Activated naive CD8-positive, alpha-beta T cell treated with anti-CD3 and anti-CD28 coated beads, Interleukin-2, amount 10 ng/mL, durations not matched to agents 7 days and 5 days (primary cell): ENCODE measurements at regions not wholly inside any gene's neighbourhood (a gene's known extent, or its start where the extent isn't known, plus 50 kb on each side); places are given as distances from the start of the nearest gene placed in this dataset.

ENCODE experiments used
- ATAC-seq: fragments of 150-1000 bp; cut with Tn5 transposase; one replicate; pipeline ENCODE4 v1.10.0; 2021; ENCODE audit warnings: low read depth, moderate library complexity
- POLR2A ChIA-PET: fragments of 350-600 bp; sonication (Branson Sonifier 250); formaldehyde crosslinking; loops from one replicate; lab custom pipeline; 2021; ENCODE audit warnings: antibody characterized with exemption; lab: Charles Lee
- DNase-seq: peaks from one replicate; pipeline ENCODE4 v3.0.0; 2021
- H3K27ac Mint-ChIP-seq: one replicate; pipeline ENCODE4 v1.8.0; 2022; ENCODE audit warnings: mild to moderate bottlenecking, mixed read lengths
- H3K27me3 Mint-ChIP-seq: one replicate; pipeline ENCODE4 v1.8.0; 2022; ENCODE audit warnings: mild to moderate bottlenecking, moderate library complexity, mixed read lengths
- H3K36me3 Mint-ChIP-seq: one replicate; pipeline ENCODE4 v1.8.0; 2021; ENCODE audit warnings: mild to moderate bottlenecking, mixed read lengths
- H3K4me1 Mint-ChIP-seq: one replicate; pipeline ENCODE4 v1.8.0; 2021; ENCODE audit warnings: mixed read lengths
- H3K4me3 Mint-ChIP-seq: one replicate; pipeline ENCODE4 v1.8.0; 2022; ENCODE audit warnings: mild to moderate bottlenecking, moderate library complexity, mixed read lengths
- H3K9me3 Mint-ChIP-seq: one replicate; pipeline ENCODE4 v1.8.0; 2021; ENCODE audit warnings: mixed read lengths

DNA sequence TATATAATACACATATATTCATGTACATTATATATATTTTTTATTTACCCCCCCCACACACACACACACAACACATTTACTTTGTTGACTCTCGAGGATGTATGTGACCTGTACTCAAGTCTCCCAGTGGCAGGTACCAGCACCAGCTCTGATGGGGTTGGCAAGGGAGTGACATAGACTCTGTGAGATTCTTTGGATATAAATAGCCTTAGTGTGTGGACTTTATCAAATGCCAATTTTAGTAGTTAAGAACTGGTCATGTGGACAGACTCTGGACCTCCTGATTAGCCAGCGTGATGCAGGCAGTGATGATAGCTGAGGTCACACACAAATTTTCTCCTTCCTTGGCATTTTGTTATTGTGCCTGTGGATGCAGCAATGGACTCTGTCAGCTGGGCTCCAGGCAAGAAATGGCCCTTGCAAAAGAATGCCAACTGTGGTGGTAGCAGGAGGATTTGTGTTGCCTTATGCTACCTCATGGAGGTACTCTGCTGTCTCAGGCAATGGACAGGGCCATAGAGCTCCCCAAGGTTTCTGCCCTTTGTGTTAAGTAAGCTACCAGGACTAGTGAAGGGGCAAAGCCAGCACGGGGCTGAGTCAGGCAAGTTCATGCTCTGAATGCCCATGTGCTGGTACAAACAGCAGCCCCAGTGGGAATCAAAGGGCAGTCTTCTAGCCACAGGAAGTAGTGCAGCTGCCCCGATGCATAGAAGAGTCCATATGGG, 224.6 kb upstream of the ZWINT start:
- POLR2A ChIA-PET = no interaction called here
- Mint-ChIP-seq H3K27ac (no peak overlapping the region), H3K9me3 (no peaks in the 10 kb centered on the region), H3K4me3 (no peak overlapping the region), H3K4me1 (no peaks in the 10 kb centered on the region), H3K36me3 (no peaks in the 10 kb centered on the region), H3K27me3 (no peaks in the 10 kb centered on the region)
- ATAC-seq (no peak), DNase-seq (no peak)

DNA sequence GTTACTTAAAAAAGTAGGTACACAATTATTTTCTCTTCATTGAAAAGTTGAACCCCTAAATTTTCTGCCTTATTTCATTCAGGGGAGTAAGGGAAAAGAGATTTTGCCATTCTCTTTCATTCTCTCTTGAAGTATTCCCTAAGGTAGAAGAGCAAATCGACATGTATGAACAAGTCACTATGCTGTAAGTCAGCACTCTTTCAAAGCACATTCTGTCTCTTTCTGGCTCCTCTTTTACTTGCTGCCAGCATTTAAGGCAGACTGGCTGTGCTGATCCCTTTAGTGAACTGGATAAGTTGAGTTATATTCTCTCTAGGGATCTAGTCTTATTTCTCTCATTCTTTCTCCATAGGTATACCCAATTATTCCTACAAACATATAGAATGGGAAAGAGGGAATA, 222.3 kb upstream of the ZWINT start:
- Mint-ChIP-seq H3K36me3 (no peaks in the 10 kb centered on the region), H3K27ac (no peak overlapping the region), H3K9me3 (no peaks in the 10 kb centered on the region), H3K27me3 (no peaks in the 10 kb centered on the region), H3K4me3 (no peak overlapping the region), H3K4me1 (no peaks in the 10 kb centered on the region)
- POLR2A ChIA-PET = no interaction called here
- DNase-seq (no peak), ATAC-seq (no peak)

GRCh38 chr10:56567580-56567979, 206.5 kb upstream of the ZWINT start:
- no peak overlapping the region for H3K4me3 Mint-ChIP-seq

DNA sequence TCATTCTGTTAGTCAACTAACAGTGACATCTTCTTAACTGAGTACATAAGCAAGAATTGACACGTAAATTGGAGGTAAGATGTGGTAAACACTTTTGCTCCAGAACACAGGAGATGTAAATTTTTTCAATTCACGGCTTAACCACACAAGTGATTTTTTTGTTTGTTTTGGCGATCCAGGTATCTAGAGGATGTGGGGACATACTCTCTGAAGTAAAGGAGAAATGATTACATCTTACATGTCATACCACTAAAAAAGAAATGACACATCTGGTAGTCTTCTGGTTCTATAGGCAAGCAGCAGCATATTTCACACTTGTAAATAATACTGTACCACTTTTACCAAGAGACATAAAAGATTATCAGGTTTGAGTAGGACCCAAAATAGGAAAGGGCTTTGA, 200.3 kb upstream of the ZWINT start:
- Mint-ChIP-seq H3K4me1 (no peaks in the 10 kb centered on the region), H3K4me3 (no peak overlapping the region), H3K9me3 (no peaks in the 10 kb centered on the region), H3K36me3 (no peaks in the 10 kb centered on the region), H3K27ac (no peak overlapping the region), H3K27me3 (no peaks in the 10 kb centered on the region)
- no peak for ATAC-seq
- POLR2A ChIA-PET = no interaction called here
- no peak for DNase-seq

More at GRCh38 chr10:56567580-56567979, 206.5 kb upstream of the ZWINT start:
- POLR2A ChIA-PET = no interaction called here
- Mint-ChIP-seq H3K9me3 (peaks cover 4% of the 10 kb centered on the region), H3K4me1 (no peaks in the 10 kb centered on the region), H3K36me3 (no peaks in the 10 kb centered on the region), H3K27ac (no peak overlapping the region), H3K27me3 (no peaks in the 10 kb centered on the region)
- ATAC-seq = no peak
- DNase-seq = no peak

- POLR2A ChIA-PET = no interaction called here
- H3K4me3 Mint-ChIP-seq = no peak overlapping the region
- peaks cover 13% of the 10 kb centered on the region for H3K9me3 Mint-ChIP-seq
- H3K27me3 Mint-ChIP-seq = no peaks in the 10 kb centered on the region
- DNase-seq = no peak
- no peaks in the 10 kb centered on the region for H3K4me1 Mint-ChIP-seq
- ATAC-seq = no peak
- H3K27ac Mint-ChIP-seq = no peak overlapping the region
- H3K36me3 Mint-ChIP-seq = no peaks in the 10 kb centered on the region
Measured at GRCh38 chr10:56551037-56551436, 190.0 kb upstream of the ZWINT start.

GRCh38 chr10:56547163-56547562, 186.1 kb upstream of the ZWINT start:
- no peaks in the 10 kb centered on the region for H3K4me1 Mint-ChIP-seq

GRCh38 chr10:56537984-56538383, 176.9 kb upstream of the ZWINT start:
- DNase-seq (no peak), ATAC-seq (no peak)
- no peak overlapping the region for H3K27ac Mint-ChIP-seq
- H3K36me3 Mint-ChIP-seq = no peaks in the 10 kb centered on the region
- H3K4me1 Mint-ChIP-seq = no peaks in the 10 kb centered on the region
- POLR2A ChIA-PET = no interaction called here
- H3K9me3 Mint-ChIP-seq = no peaks in the 10 kb centered on the region
- no peaks in the 10 kb centered on the region for H3K27me3 Mint-ChIP-seq
- H3K4me3 Mint-ChIP-seq = no peak overlapping the region

More at GRCh38 chr10:56547163-56547562, 186.1 kb upstream of the ZWINT start:
- Mint-ChIP-seq H3K27me3 (no peaks in the 10 kb centered on the region), H3K9me3 (peaks cover 5% of the 10 kb centered on the region), H3K27ac (no peak overlapping the region), H3K36me3 (no peaks in the 10 kb centered on the region), H3K4me3 (no peak overlapping the region)
- ATAC-seq (no peak), DNase-seq (no peak)
- POLR2A ChIA-PET = no interaction called here

DNA sequence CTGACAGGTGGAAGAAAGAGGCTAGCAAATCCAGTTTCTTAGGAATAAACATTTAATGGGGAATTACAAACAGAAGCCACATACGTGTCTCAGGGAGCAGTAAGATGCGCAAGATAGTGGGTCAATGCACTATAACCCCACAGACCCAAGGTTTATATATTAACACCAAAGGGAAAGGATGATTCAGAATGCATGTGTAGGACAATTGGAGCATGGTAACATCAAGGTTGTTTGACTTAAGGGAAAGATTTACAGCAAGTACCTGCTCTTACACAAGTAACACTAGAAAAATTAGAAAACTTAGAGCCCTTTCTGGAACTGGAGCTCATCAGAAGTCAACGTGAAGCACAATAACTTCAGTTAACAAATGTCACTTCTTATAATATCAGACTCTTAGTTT, 161.1 kb upstream of the ZWINT start:
- Mint-ChIP-seq H3K4me1 (no peaks in the 10 kb centered on the region), H3K27ac (no peak overlapping the region), H3K36me3 (no peaks in the 10 kb centered on the region), H3K27me3 (no peaks in the 10 kb centered on the region), H3K9me3 (no peaks in the 10 kb centered on the region), H3K4me3 (no peak overlapping the region)
- no peak for DNase-seq
- ATAC-seq = no peak
- POLR2A ChIA-PET = no interaction called here

GRCh38 chr10:56508562-56508961, 147.5 kb upstream of the ZWINT start:
- POLR2A ChIA-PET = no interaction called here
- ATAC-seq (no peak), DNase-seq (no peak)
- H3K4me3 Mint-ChIP-seq = no peak overlapping the region
- H3K4me1 Mint-ChIP-seq = no peaks in the 10 kb centered on the region
- H3K27me3 Mint-ChIP-seq = no peaks in the 10 kb centered on the region
- H3K9me3 Mint-ChIP-seq = no peaks in the 10 kb centered on the region
- H3K27ac Mint-ChIP-seq = no peak overlapping the region
- H3K36me3 Mint-ChIP-seq = no peaks in the 10 kb centered on the region

GRCh38 chr10:56507033-56507432, 146.0 kb upstream of the ZWINT start:
- Mint-ChIP-seq H3K4me3 (no peak overlapping the region), H3K4me1 (no peaks in the 10 kb centered on the region), H3K36me3 (no peaks in the 10 kb centered on the region), H3K9me3 (no peaks in the 10 kb centered on the region), H3K27ac (no peak overlapping the region), H3K27me3 (no peaks in the 10 kb centered on the region)
- POLR2A ChIA-PET = no interaction called here
- ATAC-seq = no peak
- DNase-seq = no peak

DNA sequence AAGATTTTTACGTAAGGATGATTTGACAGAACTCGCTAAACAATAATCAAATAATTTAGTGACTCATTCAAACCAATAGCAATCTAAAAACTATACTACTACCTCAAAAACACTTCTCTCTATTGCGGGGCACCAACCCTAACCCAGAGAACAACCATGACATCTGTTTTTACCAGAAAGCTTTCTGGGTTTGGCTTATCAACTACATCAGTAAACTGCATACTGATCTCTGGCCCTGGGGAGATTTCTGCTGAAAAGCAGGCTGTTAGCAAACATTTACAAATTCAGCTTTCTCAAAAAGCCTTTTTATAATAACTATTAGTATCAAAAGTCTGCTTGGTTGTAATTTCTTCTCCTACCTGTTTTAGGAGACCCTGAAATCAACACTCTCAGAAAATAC, 144.5 kb upstream of the ZWINT start:
- Mint-ChIP-seq H3K9me3 (no peaks in the 10 kb centered on the region), H3K4me3 (no peak overlapping the region), H3K36me3 (no peaks in the 10 kb centered on the region), H3K27me3 (no peaks in the 10 kb centered on the region), H3K27ac (no peak overlapping the region), H3K4me1 (no peaks in the 10 kb centered on the region)
- ATAC-seq = no peak
- no peak for DNase-seq
- POLR2A ChIA-PET = no interaction called here

- H3K4me3 Mint-ChIP-seq = no peak overlapping the region
- ATAC-seq = no peak
- H3K4me1 Mint-ChIP-seq = no peaks in the 10 kb centered on the region
Measured at GRCh38 chr10:56496186-56496486, 135.1 kb upstream of the ZWINT start.

DNA sequence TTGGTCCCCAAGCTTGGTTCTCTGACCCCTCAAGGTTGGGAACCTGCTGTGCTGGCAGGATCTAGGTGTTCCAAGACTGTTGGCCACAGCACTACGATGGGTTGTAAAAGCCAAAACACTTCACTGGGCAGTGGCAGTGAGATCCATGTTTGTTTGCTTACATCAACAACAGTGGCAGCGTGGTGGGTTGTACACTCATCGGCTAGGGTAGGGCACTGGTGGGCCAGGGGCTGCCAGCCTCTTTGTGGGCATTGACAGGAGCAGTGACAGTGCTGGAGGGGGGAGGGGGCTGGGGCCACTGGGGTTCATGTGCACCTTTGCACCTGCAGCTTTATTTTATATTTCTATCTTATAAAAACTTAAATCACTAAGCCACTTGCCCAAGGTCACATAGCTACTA, 126.7 kb upstream of the ZWINT start:
- Mint-ChIP-seq H3K4me3 (no peak overlapping the region), H3K36me3 (no peaks in the 10 kb centered on the region), H3K27ac (no peak overlapping the region), H3K4me1 (no peaks in the 10 kb centered on the region), H3K27me3 (no peaks in the 10 kb centered on the region), H3K9me3 (peaks cover 2% of the 10 kb centered on the region)
- POLR2A ChIA-PET = no interaction called here
- ATAC-seq (no peak), DNase-seq (no peak)

More at GRCh38 chr10:56496186-56496486, 135.1 kb upstream of the ZWINT start:
- POLR2A ChIA-PET = no interaction called here
- Mint-ChIP-seq H3K9me3 (no peaks in the 10 kb centered on the region), H3K27ac (no peak overlapping the region), H3K36me3 (no peaks in the 10 kb centered on the region), H3K27me3 (no peaks in the 10 kb centered on the region)
- DNase-seq = no peak

DNA sequence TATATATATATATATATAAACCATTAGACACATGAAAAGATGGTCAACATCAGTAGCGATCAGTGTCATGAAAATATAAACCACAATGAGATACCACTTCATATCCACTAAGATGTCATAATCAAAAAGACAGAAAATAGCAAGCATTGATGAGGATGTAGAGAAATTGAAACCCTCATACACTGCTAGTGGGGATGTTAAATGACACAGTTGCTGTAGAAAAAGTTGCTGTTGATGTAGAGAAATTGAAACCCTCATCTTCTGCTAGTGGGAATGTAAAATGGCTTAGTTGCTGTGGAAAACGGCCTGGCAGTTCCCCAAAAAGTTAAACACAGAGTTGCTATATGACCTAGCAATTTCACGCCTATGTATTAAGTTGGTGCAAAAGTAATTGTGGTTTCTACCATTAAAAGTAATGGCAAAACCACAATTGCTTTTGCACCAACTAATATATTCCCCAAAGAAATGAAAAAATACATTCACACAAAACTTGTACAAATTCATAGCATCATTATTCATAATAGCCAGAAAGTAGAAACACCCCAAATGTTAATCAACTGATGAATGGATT, 120.5 kb upstream of the ZWINT start:
- Mint-ChIP-seq H3K27me3 (no peaks in the 10 kb centered on the region), H3K9me3 (no peaks in the 10 kb centered on the region), H3K4me3 (no peak overlapping the region), H3K27ac (no peak overlapping the region), H3K36me3 (no peaks in the 10 kb centered on the region), H3K4me1 (no peaks in the 10 kb centered on the region)
- ATAC-seq (no peak), DNase-seq (no peak)
- POLR2A ChIA-PET = no interaction called here
